NB4 (cell line): ENCODE measurements at regions not wholly inside any gene's neighbourhood (a gene's known extent, or its start where the extent isn't known, plus 50 kb on each side); places are given as distances from the start of the nearest gene placed in this dataset.

Experiments used
- DNase-seq: peaks from one replicate; pipeline ENCODE4 v3.0.0; 2010; ENCODE audit warnings: low read depth
- H3K4me3 ChIP-seq: one replicate; pipeline ENCODE4 v1.5.1; 2011; ENCODE audit warnings: mild to moderate bottlenecking, low read depth, low read length, moderate library complexity
- CTCF ChIP-seq: IDR thresholded peaks from one replicate; pipeline ENCODE4 v1.5.1; 2012; ENCODE audit warnings: low read depth, low read length
- MAX ChIP-seq: IDR thresholded peaks from 2 replicates; pipeline ENCODE4 v1.6.1; 2011; ENCODE audit warnings: low read depth, low read length
- MYC ChIP-seq: IDR thresholded peaks from 2 replicates; pipeline ENCODE4 v1.6.1; 2011; ENCODE audit warnings: low read depth, low read length
- POLR2A ChIP-seq: IDR thresholded peaks from 2 replicates; pipeline ENCODE4 v1.6.1; 2011; ENCODE audit warnings: mild to moderate bottlenecking; ENCODE audit not compliant: insufficient read length; ENCODE audit errors: extremely low read depth

- H3K4me3 ChIP-seq: no peak overlapping the region
- no peak for TF ChIP-seq POLR2A
- TF ChIP-seq MAX: no peak
- no peak for TF ChIP-seq MYC
- no peak for TF ChIP-seq CTCF
- no peak for DNase-seq
Observed at GRCh38 chr2:9692456-9693195, 61.8 kb upstream of the YWHAQ start.

DNA sequence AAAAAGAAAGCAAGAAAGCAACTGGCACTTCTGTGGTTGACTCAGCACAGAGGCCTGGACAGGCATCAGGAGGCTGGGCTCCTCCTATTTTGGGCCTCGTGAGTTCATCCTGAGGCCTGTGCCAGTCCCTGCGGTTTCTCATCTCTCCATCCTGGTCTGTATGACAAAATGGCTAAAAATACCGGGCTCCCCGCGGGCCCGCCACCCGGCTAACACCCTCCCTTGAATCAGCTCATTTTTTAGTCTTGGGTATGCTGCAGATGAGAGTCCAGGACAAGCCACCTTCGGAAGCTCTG, 62.3 kb upstream of the YWHAQ start:
- no peak overlapping the region for H3K4me3 ChIP-seq
- TF ChIP-seq MAX (no peak), CTCF (no peak), MYC (no peak), POLR2A (no peak)
- DNase-seq: no peak

DNA sequence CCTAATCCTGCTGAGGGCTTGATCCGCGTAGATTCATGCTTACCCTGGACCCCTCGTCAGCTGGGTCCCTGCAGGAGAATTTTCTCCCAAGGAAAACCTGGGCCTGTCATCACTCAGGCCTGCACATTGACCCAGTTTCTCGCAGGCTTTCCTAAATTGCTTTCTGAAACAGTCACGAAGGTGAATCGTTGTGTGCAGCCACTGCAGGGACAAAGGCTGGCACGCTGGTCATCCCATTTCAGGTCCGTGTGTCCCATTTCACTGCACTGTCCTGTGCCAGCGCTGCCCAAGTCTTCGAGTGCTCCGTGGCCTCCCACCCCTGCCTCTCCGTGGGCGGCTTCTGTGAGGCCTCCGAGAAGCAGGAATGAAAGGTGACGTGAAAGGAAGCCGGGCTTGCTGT, 62.8 kb upstream of the YWHAQ start:
- no peak for DNase-seq
- no peak for TF ChIP-seq POLR2A
- TF ChIP-seq CTCF: no peak
- TF ChIP-seq MYC: no peak
- no peak for TF ChIP-seq MAX
- no peak overlapping the region for H3K4me3 ChIP-seq

GRCh38 chr2:9694661-9695234, 64.0 kb upstream of the YWHAQ start:
- no peak for DNase-seq
- TF ChIP-seq CTCF (no peak), MYC (no peak), MAX (no peak)
- H3K4me3 ChIP-seq: no peak overlapping the region

DNA sequence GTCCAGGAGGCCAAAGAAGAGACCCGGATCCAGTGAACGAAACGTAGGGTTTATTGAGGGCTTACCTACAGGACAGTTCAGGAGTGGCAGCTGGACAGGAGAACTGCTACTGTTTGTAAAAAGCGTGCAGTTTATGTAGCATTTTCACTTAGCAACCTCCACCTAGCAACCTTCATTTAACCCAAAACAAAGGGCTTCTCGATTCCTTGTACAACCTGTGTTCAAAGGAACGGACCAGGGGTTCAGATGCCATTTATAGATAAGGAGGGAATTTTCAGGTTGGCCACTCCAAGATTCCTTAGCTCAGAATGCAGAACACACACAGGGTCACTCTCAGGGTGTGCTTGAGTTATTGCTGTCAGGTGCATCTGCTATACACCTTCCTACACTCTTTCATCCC, 65.1 kb upstream of the YWHAQ start:
- no peak for TF ChIP-seq CTCF
- no peak for TF ChIP-seq MYC
- no peak for TF ChIP-seq MAX
- no peak for TF ChIP-seq POLR2A
- DNase-seq: no peak
- no peak overlapping the region for H3K4me3 ChIP-seq
